ENCODE measurements at regions not wholly inside any gene's neighbourhood (a gene's known extent, or its start where the extent isn't known, plus 50 kb on each side); places are given as distances from the start of the nearest gene placed in this dataset.
A peak's percentile ranks its signal among the peaks of the same experiment; 100 is the strongest.

GRCh38 chr2:129777146-129777545 lies 202.3 kb upstream of the RAB6C start:
- CTCF ChIA-PET (ENCODE audit: low intra/inter-chr PET ratio, low total read pairs): no interaction called here
- no peak for FAIRE-seq

More at GRCh38 chr2:129777146-129777545, 202.3 kb upstream of the RAB6C start:
- no peak overlapping the region for H2AFZ ChIP-seq (ENCODE audit: low read length)
- peaks cover 15 to 47% of the 10 kb centered on the region in 2 experiments; a peak in 4 of 5 replicates for H3K27me3 ChIP-seq (ENCODE audit: control insufficient read depth in 1 of 2, insufficient read depth in 2 of 2, low read length in 2 of 2)
- H4K20me1 ChIP-seq (ENCODE audit: insufficient read depth, low read length): no peaks in the 10 kb centered on the region
- BruUV-seq (replicated peaks): no TSS peak
- in situ Hi-C loops (cut with HindIII; ENCODE audit: extremely low pct_ligation_motif_present, low pct_unique_long_range_greater_than_20kb) (no loop called here), intact Hi-C loops (cut with micrococcal nuclease; ENCODE audit: unreplicated experiment) (no loop called here)
- POLR2A ChIA-PET: no interaction called here
- ATAC-seq: peak; percentile 17; the same call in 1 of the 3 replicates
- no peak overlapping the region for H3K9ac ChIP-seq (ENCODE audit: insufficient read depth, low read depth, low read length)
- H3K4me1 ChIP-seq (ENCODE audit: insufficient read depth, low read length): 0 out of 2 replicates have a peak, but pooled peaks cover 9% of the 10 kb centered on the region
- no peaks in the 10 kb centered on the region for H3K9me3 ChIP-seq (ENCODE audit: low read length)
- no peaks in the 10 kb centered on the region for H3K36me3 ChIP-seq (replicated peaks in 1 of 2; ENCODE audit: control insufficient read depth in 1 of 2, insufficient read depth in 2 of 2, low read length in 2 of 2)
- no peak overlapping the region for H3K4me2 ChIP-seq (ENCODE audit: low read depth, low read length)
- H3K4me3 ChIP-seq (replicated peaks in 1 of 3; ENCODE audit: insufficient read depth in 1 of 3, low read depth in 2 of 3, low read length in 3 of 3): no peak overlapping the region
- 2% methylated on average over 2 of the region's 2 CpGs for WGBS (ENCODE audit: low lambda C conversion rate)
- DNase-seq (ENCODE audit: low spot score): no peak
- H3K27ac ChIP-seq (ENCODE audit: extremely low read length, insufficient read depth, low read length): no peak overlapping the region
- TF ChIP-seq ZSCAN9 (CRISPR knock-in tag; IDR thresholded peaks at IDR 0.05; ENCODE audit: borderline replicate concordance) (no peak), HMG20A (CRISPR knock-in tag; IDR thresholded peaks at IDR 0.05; ENCODE audit: borderline replicate concordance) (no peak), ZKSCAN1 (IDR thresholded peaks at IDR 0.05; ENCODE audit: low read length) (no peak), FOXA1 (IDR thresholded peaks at IDR 0.05) (no peak), FOXA1 (CRISPR knock-in tag; IDR thresholded peaks at IDR 0.05) (no peak), ZNF83 (CRISPR knock-in tag; IDR thresholded peaks at IDR 0.05; ENCODE audit: borderline replicate concordance) (no peak), DNMT1 (CRISPR knock-in tag; IDR thresholded peaks at IDR 0.05) (no peak), MAFF (IDR thresholded peaks at IDR 0.05; ENCODE audit: low read depth, low read length) (no peak), STAT6 (CRISPR knock-in tag; IDR thresholded peaks at IDR 0.05; ENCODE audit: borderline replicate concordance) (no peak)
- TF ChIP-seq, protein P1, sequence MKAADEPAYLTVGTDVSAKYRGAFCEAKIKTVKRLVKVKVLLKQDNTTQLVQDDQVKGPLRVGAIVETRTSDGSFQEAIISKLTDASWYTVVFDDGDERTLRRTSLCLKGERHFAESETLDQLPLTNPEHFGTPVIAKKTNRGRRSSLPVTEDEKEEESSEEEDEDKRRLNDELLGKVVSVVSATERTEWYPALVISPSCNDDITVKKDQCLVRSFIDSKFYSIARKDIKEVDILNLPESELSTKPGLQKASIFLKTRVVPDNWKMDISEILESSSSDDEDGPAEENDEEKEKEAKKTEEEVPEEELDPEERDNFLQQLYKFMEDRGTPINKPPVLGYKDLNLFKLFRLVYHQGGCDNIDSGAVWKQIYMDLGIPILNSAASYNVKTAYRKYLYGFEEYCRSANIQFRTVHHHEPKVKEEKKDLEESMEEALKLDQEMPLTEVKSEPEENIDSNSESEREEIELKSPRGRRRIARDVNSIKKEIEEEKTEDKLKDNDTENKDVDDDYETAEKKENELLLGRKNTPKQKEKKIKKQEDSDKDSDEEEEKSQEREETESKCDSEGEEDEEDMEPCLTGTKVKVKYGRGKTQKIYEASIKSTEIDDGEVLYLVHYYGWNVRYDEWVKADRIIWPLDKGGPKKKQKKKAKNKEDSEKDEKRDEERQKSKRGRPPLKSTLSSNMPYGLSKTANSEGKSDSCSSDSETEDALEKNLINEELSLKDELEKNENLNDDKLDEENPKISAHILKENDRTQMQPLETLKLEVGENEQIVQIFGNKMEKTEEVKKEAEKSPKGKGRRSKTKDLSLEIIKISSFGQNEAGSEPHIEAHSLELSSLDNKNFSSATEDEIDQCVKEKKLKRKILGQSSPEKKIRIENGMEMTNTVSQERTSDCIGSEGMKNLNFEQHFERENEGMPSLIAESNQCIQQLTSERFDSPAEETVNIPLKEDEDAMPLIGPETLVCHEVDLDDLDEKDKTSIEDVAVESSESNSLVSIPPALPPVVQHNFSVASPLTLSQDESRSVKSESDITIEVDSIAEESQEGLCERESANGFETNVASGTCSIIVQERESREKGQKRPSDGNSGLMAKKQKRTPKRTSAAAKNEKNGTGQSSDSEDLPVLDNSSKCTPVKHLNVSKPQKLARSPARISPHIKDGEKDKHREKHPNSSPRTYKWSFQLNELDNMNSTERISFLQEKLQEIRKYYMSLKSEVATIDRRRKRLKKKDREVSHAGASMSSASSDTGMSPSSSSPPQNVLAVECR (CRISPR knock-in tag; IDR thresholded peaks at IDR 0.05; ENCODE audit: borderline replicate concordance): no peak
- TF ChIP-seq, protein P2, sequence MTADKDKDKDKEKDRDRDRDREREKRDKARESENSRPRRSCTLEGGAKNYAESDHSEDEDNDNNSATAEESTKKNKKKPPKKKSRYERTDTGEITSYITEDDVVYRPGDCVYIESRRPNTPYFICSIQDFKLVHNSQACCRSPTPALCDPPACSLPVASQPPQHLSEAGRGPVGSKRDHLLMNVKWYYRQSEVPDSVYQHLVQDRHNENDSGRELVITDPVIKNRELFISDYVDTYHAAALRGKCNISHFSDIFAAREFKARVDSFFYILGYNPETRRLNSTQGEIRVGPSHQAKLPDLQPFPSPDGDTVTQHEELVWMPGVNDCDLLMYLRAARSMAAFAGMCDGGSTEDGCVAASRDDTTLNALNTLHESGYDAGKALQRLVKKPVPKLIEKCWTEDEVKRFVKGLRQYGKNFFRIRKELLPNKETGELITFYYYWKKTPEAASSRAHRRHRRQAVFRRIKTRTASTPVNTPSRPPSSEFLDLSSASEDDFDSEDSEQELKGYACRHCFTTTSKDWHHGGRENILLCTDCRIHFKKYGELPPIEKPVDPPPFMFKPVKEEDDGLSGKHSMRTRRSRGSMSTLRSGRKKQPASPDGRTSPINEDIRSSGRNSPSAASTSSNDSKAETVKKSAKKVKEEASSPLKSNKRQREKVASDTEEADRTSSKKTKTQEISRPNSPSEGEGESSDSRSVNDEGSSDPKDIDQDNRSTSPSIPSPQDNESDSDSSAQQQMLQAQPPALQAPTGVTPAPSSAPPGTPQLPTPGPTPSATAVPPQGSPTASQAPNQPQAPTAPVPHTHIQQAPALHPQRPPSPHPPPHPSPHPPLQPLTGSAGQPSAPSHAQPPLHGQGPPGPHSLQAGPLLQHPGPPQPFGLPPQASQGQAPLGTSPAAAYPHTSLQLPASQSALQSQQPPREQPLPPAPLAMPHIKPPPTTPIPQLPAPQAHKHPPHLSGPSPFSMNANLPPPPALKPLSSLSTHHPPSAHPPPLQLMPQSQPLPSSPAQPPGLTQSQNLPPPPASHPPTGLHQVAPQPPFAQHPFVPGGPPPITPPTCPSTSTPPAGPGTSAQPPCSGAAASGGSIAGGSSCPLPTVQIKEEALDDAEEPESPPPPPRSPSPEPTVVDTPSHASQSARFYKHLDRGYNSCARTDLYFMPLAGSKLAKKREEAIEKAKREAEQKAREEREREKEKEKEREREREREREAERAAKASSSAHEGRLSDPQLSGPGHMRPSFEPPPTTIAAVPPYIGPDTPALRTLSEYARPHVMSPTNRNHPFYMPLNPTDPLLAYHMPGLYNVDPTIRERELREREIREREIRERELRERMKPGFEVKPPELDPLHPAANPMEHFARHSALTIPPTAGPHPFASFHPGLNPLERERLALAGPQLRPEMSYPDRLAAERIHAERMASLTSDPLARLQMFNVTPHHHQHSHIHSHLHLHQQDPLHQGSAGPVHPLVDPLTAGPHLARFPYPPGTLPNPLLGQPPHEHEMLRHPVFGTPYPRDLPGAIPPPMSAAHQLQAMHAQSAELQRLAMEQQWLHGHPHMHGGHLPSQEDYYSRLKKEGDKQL (CRISPR knock-in tag; IDR thresholded peaks at IDR 0.05; ENCODE audit: low read depth): no peak
- TF ChIP-seq, protein P3, sequence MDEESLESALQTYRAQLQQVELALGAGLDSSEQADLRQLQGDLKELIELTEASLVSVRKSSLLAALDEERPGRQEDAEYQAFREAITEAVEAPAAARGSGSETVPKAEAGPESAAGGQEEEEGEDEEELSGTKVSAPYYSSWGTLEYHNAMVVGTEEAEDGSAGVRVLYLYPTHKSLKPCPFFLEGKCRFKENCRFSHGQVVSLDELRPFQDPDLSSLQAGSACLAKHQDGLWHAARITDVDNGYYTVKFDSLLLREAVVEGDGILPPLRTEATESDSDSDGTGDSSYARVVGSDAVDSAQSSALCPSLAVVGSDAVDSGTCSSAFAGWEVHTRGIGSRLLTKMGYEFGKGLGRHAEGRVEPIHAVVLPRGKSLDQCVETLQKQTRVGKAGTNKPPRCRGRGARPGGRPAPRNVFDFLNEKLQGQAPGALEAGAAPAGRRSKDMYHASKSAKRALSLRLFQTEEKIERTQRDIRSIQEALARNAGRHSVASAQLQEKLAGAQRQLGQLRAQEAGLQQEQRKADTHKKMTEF (CRISPR knock-in tag; IDR thresholded peaks at IDR 0.05): no peak
- H3K79me2 ChIP-seq (ENCODE audit: insufficient read depth, low read length): no peaks in the 10 kb centered on the region
